ENCODE measurements at regions not wholly inside any gene's neighbourhood (a gene's known extent, or its start where the extent isn't known, plus 50 kb on each side); places are given as distances from the start of the nearest gene placed in this dataset.

DNA sequence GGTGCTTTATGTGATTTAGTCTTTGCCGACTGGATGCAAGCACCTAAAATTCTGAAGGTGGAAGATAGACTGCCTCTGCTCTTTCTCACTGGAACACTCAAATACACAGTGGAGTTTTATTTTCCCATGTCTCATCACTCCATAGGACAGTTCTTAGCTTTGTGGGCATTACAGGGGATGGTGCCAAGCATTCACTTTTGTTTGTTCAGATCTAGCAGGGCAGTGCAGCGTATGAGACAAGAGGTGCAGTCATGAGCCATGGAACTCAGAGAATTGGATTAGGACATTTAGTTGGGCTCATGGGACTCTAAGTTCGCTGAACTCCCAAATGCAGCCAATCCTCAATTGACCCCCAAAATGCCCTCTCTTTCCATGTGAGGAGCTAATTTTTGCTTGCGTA is 1136.9 kb upstream of the PRKX start:
- Histone ChIP-seq H4K91ac (ENCODE audit: insufficient read depth, low read depth, low read length) (no peak overlapping the region), H3K4me2 (ENCODE audit: low read depth, low read length) (no peak overlapping the region), H2BK20ac (ENCODE audit: low read depth, low read length) (no peak overlapping the region), H4K5ac (ENCODE audit: low read depth, low read length) (no peak overlapping the region), H3K27ac (ENCODE audit: insufficient read depth, low read length) (no peak overlapping the region), H3K4ac (ENCODE audit: low read depth, low read length) (no peak overlapping the region), H2BK120ac (ENCODE audit: low read depth, low read length) (no peak overlapping the region), H4K20me1 (ENCODE audit: insufficient read depth, low read length) (no peaks in the 10 kb centered on the region), H3K9me1 (ENCODE audit: insufficient read depth, low read length) (no peaks in the 10 kb centered on the region), H3K56ac (ENCODE audit: extremely low read depth, insufficient read depth, low read length) (no peak overlapping the region), H3K79me1 (ENCODE audit: low read depth in 1 of 2, low read length in 2 of 2) (no peaks in the 10 kb centered on the region), H2BK15ac (ENCODE audit: low read depth, low read length) (no peak overlapping the region), H2BK5ac (ENCODE audit: low read depth, low read length, poor library complexity, severe bottlenecking) (no peak overlapping the region), H3K14ac (replicated peaks; ENCODE audit: low read depth, low read length) (no peak overlapping the region), H3K9me3 (ENCODE audit: control insufficient read depth, insufficient read depth, low read length) (peaks cover 7% of the 10 kb centered on the region), H3K23ac (ENCODE audit: low read depth, low read length) (no peak overlapping the region), H2AK5ac (ENCODE audit: low read depth, low read length) (no peak overlapping the region), H3K36me3 (ENCODE audit: control insufficient read depth, insufficient read depth, low read length) (no peaks in the 10 kb centered on the region), H3K18ac (ENCODE audit: low read depth, low read length) (no peak overlapping the region), H3K27me3 (ENCODE audit: control insufficient read depth, insufficient read depth, low read length) (no peaks in the 10 kb centered on the region), H3K4me1 (ENCODE audit: control insufficient read depth, insufficient read depth, low read length) (no peaks in the 10 kb centered on the region), H3K9ac (ENCODE audit: low read depth, low read length) (no peak overlapping the region), H3K4me3 (ENCODE audit: insufficient read depth, low read depth, low read length) (no peak overlapping the region), H2AK9ac (replicated peaks; ENCODE audit: low read depth, low read length, poor library complexity) (no peak overlapping the region), H2AFZ (replicated peaks; ENCODE audit: low read length, poor library complexity) (no peak overlapping the region), H4K8ac (ENCODE audit: low read depth in 2 of 2, low read length in 2 of 2) (no peak overlapping the region)
- ChIA-PET POLR2A (ENCODE audit: unreplicated experiment) (no interaction called here), CTCF (no interaction called here)
- intact Hi-C loops (cut with micrococcal nuclease), result no loop called here
- WGBS, 2 experiments (ENCODE audit: extremely low coverage in 2 of 2, insufficient read length in 1 of 2), result no CpG with 5 or more reads among the region's 4 CpGs
- no TSS peak for BruUV-seq (replicated peaks)
- TF ChIP-seq FOS (IDR thresholded peaks at IDR 0.05; ENCODE audit: low read depth, low read length) (no peak), RAD21 (IDR thresholded peaks at IDR 0.05; ENCODE audit: low read length) (no peak)
- dilution Hi-C loops (cut with HindIII; ENCODE audit: low sequenced_read_pairs, unreplicated experiment), result no loop called here
- no peak for DNase-seq
- ATAC-seq (ENCODE audit: low read depth), result no peak
- in situ Hi-C loops (cut with MboI; ENCODE audit: low sequenced_read_pairs), result no loop called here

All from IMR-90 (cell line).